ENCODE measurements at regions not wholly inside any gene's neighbourhood (a gene's known extent, or its start where the extent isn't known, plus 50 kb on each side); places are given as distances from the start of the nearest gene placed in this dataset.

- no peak for DNase-seq
Measured at GRCh38 chr11:92882828-92883611, 86.4 kb upstream of the MTNR1B start.

DNA sequence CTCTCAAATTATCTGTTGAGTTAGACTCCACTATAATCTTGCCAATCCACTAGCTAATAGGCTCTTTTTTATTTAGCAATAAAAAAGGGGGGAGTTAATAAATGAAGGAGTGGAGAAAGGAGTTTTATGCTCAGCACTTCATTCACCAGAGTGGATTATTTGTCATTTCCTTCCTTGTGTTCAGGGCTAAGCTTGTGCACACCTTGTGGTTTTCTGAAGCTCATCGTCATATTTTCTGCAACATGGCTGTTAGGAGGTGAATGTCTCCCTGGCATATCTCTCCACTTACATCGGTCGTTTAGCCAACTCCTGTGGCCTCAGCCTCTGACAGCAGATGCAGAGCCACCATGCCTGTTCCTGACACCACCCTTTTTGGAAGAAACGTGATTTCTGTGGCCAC, 83.9 kb upstream of the MTNR1B start:
- no peak for DNase-seq

- DNase-seq, result peak; percentile 65
Measured at GRCh38 chr11:92886243-92886905, 83.1 kb upstream of the MTNR1B start.

- DNase-seq, result no peak
Measured at GRCh38 chr11:92888696-92889095, 80.8 kb upstream of the MTNR1B start.

DNA sequence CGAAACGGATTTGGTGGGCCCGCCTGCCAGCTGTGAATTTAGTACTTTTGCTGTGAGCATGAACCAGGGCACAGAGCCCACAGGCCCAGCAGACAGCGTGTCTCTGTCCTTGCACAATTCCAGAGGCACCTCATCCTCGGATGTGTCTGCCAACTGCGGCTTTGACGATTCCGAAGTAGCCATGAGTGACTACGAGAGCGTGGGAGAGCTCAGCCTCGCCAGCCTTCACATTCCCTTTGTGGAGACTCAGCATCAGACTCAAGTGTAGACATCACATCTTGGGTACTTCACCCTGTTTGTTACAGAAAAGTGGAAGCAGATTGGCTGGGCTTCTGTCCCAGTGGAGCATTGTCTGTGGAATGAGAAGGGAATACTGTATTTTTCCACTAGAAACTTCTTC, 78.6 kb upstream of the MTNR1B start:
- DNase-seq, result no peak

GRCh38 chr11:92892802-92893684, 76.4 kb upstream of the MTNR1B start:
- no peak for DNase-seq

GRCh38 chr11:92894197-92894596, 75.3 kb upstream of the MTNR1B start:
- no peak for DNase-seq

DNA sequence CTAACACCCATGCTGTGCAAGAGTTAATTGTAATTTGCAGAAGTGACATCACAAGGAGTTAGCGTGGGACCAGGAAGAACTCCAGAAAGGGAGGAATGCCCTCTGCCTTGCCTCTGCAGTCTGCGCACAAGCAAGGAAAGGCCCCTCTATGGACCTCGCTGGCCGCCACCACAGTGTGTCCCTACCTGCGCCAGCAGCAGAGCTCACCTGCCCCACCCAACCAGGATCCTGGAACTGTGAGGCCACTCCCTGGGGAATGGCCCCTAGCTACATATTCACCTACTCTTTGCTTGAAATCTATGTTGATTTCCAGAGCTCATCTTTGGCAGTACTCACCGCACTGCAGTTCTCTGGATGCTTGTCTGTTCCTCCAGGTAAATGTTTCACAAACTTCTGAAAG, 72.0 kb upstream of the MTNR1B start:
- no peak for DNase-seq

- DNase-seq, result no peak
Measured at GRCh38 chr11:92902417-92902816, 67.0 kb upstream of the MTNR1B start.

DNA sequence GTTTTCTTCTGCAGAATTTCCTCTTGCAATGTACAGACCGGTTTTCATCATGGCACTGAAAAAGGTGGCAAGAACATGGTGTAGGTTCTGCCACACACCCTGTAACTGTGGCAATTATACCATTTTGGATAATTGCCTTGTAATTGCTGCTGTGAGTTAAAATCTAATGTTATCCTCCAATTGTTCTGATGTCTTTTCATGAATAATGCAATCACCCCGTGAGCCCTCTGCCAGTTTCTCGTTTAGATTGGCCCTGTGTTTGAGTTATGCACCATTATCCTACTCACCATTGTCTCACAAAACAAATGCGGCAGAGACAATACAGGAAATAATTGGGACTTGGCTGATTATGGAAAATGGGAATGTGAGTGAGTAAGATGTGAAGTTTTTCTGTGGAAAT, 61.8 kb upstream of the MTNR1B start:
- no peak for DNase-seq

DNA sequence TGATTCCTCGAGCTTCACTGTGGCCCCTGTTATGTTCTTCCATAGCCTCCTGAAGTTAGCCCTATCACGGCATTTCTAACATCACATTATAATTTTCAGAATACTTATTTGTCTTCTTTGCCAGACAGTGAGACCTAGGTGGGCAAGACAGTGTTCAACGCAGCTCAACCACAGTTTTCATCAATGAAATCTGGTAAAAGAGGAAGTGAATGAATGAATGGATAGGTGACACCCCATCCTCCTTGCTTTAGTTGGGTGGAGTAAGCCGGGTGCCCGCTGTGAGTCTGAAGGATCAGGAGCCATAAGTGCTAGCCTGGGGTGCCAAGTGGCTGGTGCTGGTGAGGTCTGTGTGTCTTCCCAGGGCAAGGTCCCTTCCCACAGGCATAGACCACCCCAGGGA, 60.2 kb upstream of the MTNR1B start:
- DNase-seq, result no peak

DNA sequence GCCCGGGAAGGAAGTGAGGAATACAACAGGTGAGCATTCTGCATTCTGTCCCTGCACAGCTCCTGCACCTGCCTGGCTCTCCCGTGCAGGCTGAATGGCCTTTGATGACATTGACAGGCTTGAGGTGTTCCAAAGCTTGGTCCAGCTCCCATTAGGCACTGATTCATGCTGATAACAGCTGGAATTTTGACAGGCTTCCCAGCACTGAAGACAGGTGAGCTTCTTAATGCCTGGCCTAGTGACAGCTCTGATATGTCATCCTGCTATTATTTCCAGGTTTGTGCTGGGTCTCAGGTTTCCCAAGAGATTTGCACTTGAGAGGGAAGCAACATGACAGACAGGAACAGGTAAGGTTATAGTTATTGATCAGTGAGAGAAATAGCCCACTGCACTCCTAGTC, 58.0 kb upstream of the MTNR1B start:
- peak; percentile 28 for DNase-seq

DNA sequence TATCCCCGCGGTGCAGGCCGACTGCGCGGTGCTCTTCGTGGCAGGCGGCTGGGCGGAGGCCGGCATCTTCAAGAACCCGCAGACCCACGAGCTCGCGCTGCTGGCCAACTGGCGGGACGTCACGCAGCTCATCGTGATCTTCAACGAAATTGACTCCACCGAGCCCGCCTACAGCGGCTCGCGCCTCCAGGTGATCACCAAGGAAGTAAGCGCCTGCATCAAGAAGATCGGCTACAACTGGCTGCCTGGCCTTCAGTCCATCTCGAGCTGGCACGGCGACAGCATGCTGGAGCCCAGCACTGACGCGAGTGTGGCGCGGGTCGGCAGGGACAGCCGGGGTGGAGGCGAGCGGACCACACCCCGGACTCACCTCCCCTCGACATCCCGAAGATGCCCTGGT, 53.9 kb upstream of the MTNR1B start:
- no peak for DNase-seq

- DNase-seq, result no peak
Measured at GRCh38 chr11:92916299-92916698, 53.2 kb upstream of the MTNR1B start.

- no peak for DNase-seq
Measured at GRCh38 chr11:92917927-92918326, 51.5 kb upstream of the MTNR1B start.

DNA sequence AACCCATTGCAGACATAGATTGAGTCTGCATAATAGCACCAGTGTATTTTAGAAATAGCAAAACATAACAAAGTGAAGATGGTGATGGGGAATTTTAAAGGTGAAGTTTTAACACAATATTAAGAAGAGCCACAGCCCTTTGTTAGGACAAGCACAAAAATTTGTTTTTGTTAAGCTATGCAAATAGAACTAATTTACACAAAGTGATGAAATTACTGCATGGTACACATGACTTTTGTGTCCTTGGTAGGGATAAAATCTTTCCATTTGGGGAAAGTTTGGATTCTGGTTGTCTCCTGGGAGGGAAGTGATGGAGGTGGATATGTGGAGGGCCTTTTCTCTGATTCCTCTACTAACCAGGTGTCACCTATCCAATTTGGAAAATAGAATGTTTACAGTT, 50.4 kb upstream of the MTNR1B start:
- DNase-seq, result no peak
